Gastroesophageal sphincter (tissue), 4 donors: ENCODE measurements at regions not wholly inside any gene's neighbourhood (a gene's known extent, or its start where the extent isn't known, plus 50 kb on each side); places are given as distances from the start of the nearest gene placed in this dataset.

Experiments used
- ATAC-seq: fragments of 150-250 bp; one replicate; pipeline ENCODE4 v1.9.1; 2016; ENCODE audit warnings: mild to moderate bottlenecking, moderate library complexity
- H3K27ac ChIP-seq, 4 donors: fragments of 200-600 bp; sonication (generic) in 3 of 4; 1 replicate in 3 of 4; 2 replicates in 1 of 4; pipeline ENCODE4 v1.5.1; 2016 to 2019
- H3K27me3 ChIP-seq: fragments of 200-600 bp; sonication (generic); one replicate; pipeline ENCODE4 v1.5.1; 2019
- H3K36me3 ChIP-seq, 2 donors: fragments of 200-600 bp; sonication (generic); one replicate each; pipeline ENCODE4 v1.5.1; 2019; ENCODE audit warnings: control low read depth in 1 of 2
- H3K4me1 ChIP-seq, 3 donors: fragments of 200-600 bp; sonication (generic); 1 replicate in 2 of 3; 2 replicates in 1 of 3; pipeline ENCODE4 v1.5.1; 2016 to 2019; ENCODE audit warnings: control low read depth in 2 of 3
- H3K4me3 ChIP-seq, 2 donors: fragments of 200-600 bp; sonication (generic); one replicate each; pipeline ENCODE4 v1.5.1; 2019; ENCODE audit warnings: mild to moderate bottlenecking in 1 of 2, moderate library complexity in 1 of 2
- H3K9me3 ChIP-seq, 3 donors: fragments of 200-600 bp; sonication (generic); one replicate each; pipeline ENCODE4 v1.5.1; 2017 to 2019; ENCODE audit warnings: control low read depth in 2 of 3
- EP300 ChIP-seq: sonication (generic); formaldehyde crosslinking; IDR thresholded peaks from one replicate; pipeline ENCODE4 v1.6.1; 2017; ENCODE audit warnings: antibody characterized with exemption, mild to moderate bottlenecking
- POLR2A ChIP-seq, 2 donors: fragments of 450-650 bp; IDR thresholded peaks; one replicate each; pipeline ENCODE4 v1.6.1; 2017; ENCODE audit warnings: antibody characterized with exemption in 2 of 2, mild to moderate bottlenecking in 2 of 2, moderate library complexity in 1 of 2
- POLR2AphosphoS5 ChIP-seq: sonication (generic); formaldehyde crosslinking; IDR thresholded peaks from one replicate; pipeline ENCODE4 v1.6.1; 2017; ENCODE audit warnings: antibody characterized with exemption
- WGBS, 2 donors: methylation state at CpG; one replicate each; pipeline ENCODE4 v1.1.5; 2018; ENCODE audit warnings: low coverage in 1 of 2; 5-methylcytosine and 5-hydroxymethylcytosine counted together
- TF ChIP-seq, protein P1 (sequence below), 4 experiments: fragments of 200-600 bp in 2 of 4; fragments of 450-650 bp in 2 of 4; sonication (generic) in 1 of 4; IDR thresholded peaks; one replicate each; pipeline ENCODE4 v1.5.1; 2017 to 2019; ENCODE audit warnings: antibody characterized with exemption in 4 of 4, mild to moderate bottlenecking in 2 of 4, moderate library complexity in 2 of 4

DNA sequence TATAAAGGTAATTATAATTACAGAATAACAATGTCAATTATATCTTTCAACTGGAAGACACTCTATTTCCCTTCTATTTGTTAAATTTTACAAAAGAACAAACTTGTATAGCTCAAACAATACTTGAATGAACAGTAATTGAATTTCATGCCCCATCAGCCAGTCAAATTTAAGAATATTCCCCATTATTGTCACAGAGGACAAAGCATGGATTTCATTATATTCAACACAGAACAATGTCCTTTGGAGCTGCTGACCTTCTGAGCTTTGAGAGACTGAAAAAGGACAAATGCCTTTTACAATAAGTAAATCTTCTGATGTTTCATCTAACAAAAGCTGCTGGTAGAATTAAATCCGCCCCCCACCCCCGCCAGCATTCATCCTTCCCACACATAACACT lies 187.5 kb upstream of the MC4R start:
- H3K36me3 ChIP-seq = no peaks in the 10 kb centered on the region
- WGBS, 2 donors = 33 to 50% methylated on average over 1 to 2 of the region's 2 CpGs
- H3K4me1 ChIP-seq = no peaks in the 10 kb centered on the region
- no peaks in the 10 kb centered on the region for H3K27me3 ChIP-seq
- TF ChIP-seq, protein P1, sequence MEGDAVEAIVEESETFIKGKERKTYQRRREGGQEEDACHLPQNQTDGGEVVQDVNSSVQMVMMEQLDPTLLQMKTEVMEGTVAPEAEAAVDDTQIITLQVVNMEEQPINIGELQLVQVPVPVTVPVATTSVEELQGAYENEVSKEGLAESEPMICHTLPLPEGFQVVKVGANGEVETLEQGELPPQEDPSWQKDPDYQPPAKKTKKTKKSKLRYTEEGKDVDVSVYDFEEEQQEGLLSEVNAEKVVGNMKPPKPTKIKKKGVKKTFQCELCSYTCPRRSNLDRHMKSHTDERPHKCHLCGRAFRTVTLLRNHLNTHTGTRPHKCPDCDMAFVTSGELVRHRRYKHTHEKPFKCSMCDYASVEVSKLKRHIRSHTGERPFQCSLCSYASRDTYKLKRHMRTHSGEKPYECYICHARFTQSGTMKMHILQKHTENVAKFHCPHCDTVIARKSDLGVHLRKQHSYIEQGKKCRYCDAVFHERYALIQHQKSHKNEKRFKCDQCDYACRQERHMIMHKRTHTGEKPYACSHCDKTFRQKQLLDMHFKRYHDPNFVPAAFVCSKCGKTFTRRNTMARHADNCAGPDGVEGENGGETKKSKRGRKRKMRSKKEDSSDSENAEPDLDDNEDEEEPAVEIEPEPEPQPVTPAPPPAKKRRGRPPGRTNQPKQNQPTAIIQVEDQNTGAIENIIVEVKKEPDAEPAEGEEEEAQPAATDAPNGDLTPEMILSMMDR (IDR thresholded peaks at IDR 0.05) = no peak
- TF ChIP-seq EP300 (no peak), POLR2AphosphoS5 (no peak), POLR2A (IDR thresholded peaks at IDR 0.05) (no peak)
- H3K27ac ChIP-seq = no peak overlapping the region
- H3K4me3 ChIP-seq = no peak overlapping the region
- H3K9me3 ChIP-seq = no peaks in the 10 kb centered on the region
- ATAC-seq = no peak

DNA sequence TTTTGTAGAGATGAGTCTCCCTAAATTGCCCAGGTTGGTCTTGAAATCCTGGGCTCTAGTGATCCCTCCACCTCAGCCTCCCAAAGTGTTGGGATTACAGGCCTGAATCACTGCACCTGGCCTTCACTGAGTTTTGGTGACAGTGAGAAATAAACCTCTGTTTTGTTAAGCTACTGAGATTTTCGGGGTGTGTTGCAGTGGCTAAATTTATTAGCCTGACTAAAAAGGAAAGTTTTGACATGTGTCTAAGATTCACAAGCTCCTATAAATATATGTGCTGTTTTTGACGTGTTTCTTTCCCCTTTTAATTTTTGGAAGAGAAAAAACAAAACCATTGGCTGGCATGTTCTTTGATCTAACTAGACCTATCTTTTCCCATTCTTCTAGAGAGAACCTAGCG lies 190.5 kb upstream of the MC4R start:
- TF ChIP-seq, protein P1 (IDR thresholded peaks at IDR 0.05) = no peak
- H3K9me3 ChIP-seq = no peaks in the 10 kb centered on the region
- H3K4me3 ChIP-seq = no peak overlapping the region
- ATAC-seq = no peak
- H3K27me3 ChIP-seq = no peaks in the 10 kb centered on the region
- H3K27ac ChIP-seq = no peak overlapping the region
- WGBS, 2 donors = 81 to 83% methylated on average over 2 to 3 of the region's 3 CpGs
- H3K4me1 ChIP-seq = no peaks in the 10 kb centered on the region
- H3K36me3 ChIP-seq = no peaks in the 10 kb centered on the region

DNA sequence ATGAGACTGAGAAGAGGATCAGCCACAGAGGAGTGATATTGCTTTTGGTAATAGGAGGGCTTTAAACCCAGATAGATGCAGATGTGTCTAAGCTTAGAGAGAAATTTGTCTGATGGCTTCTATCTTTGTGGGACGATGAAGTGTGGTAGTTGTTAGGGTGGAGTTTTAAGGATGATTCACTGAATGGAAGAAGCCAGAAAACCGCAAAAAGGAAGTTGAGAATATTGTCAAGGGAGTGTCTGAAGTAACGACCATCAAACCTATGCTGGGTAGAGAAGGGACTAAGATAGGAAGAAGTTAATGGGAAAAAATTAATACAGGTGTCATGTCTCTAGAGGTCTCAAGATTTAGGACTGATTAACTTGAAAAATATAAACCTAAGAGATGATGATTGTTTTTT lies 195.6 kb upstream of the MC4R start:
- TF ChIP-seq POLR2A (IDR thresholded peaks at IDR 0.05) (no peak), EP300 (no peak), POLR2AphosphoS5 (no peak)
- TF ChIP-seq, protein P1 (IDR thresholded peaks at IDR 0.05) = no peak
- Histone ChIP-seq H3K4me1 (no peaks in the 10 kb centered on the region), H3K27me3 (no peaks in the 10 kb centered on the region), H3K36me3 (no peaks in the 10 kb centered on the region), H3K4me3 (no peak overlapping the region), H3K27ac (no peak overlapping the region), H3K9me3 (no peaks in the 10 kb centered on the region)
- WGBS, 2 donors = 72 to 76% methylated on average over 3 of the region's 3 CpGs
- ATAC-seq = no peak

DNA sequence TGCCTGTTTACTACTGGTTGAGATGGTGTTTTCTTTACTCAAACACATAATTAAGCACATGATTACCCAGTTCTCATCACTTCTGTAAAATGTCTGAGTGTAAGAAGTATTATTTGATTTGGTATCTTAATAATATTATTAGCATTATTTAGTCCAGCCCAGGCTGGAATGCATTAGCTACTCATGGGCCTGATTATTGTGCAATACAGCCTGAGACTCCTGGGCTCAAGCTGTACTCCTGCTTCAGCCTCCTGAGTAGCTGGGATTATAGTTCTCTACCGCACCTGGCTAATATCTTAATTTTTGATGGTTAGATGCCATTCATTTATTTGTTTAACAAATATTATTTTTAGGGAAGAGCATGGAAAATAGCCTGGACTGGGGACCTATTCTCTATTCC lies 197.6 kb upstream of the MC4R start:
- no peak for ATAC-seq
- TF ChIP-seq EP300 (no peak), POLR2AphosphoS5 (no peak), POLR2A (IDR thresholded peaks at IDR 0.05) (no peak)
- TF ChIP-seq, protein P1 (IDR thresholded peaks at IDR 0.05) = no peak
- WGBS, 2 donors = 69 to 100% methylated on average over 1 of the region's 1 CpG

DNA sequence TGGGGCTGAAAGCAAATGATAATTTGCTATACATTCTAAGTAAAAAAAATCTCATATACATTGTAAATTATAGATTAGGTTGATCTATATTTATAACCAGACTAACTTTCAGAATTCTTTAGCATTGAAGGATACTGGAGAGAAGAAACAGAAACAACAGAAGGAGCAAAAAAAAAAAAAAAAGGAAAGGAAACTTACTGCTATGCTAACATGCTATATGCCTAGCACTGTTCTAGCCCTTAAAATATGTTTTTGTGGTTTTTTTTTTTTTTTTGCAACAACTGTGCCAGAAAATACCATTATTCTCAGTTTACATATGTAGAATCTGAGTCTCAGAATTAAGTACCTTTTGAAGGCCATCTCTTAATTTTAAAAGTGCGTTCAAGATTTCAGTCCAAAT lies 204.9 kb upstream of the MC4R start:
- no peak overlapping the region for H3K27ac ChIP-seq
- no peaks in the 10 kb centered on the region for H3K36me3 ChIP-seq
- no peak overlapping the region for H3K4me3 ChIP-seq
- H3K4me1 ChIP-seq = no peaks in the 10 kb centered on the region
- TF ChIP-seq, protein P1 (IDR thresholded peaks at IDR 0.05) = no peak
- no peak for TF ChIP-seq POLR2A (IDR thresholded peaks at IDR 0.05)
- TF ChIP-seq EP300 = no peak
- ATAC-seq = no peak
- 22 to 43% methylated on average over 1 of the region's 1 CpG for WGBS, 2 donors
- H3K27me3 ChIP-seq = no peaks in the 10 kb centered on the region
- no peaks in the 10 kb centered on the region for H3K9me3 ChIP-seq

More for the DNA sequence above, 197.6 kb upstream of the MC4R start:
- no peaks in the 10 kb centered on the region for H3K9me3 ChIP-seq
- no peaks in the 10 kb centered on the region for H3K4me1 ChIP-seq
- H3K27me3 ChIP-seq = no peaks in the 10 kb centered on the region
- no peak overlapping the region for H3K4me3 ChIP-seq
- H3K27ac ChIP-seq = no peak overlapping the region
- H3K36me3 ChIP-seq = no peaks in the 10 kb centered on the region
